Mesendoderm (in vitro differentiated cells): ENCODE measurements at regions not wholly inside any gene's neighbourhood (a gene's known extent, or its start where the extent isn't known, plus 50 kb on each side); places are given as distances from the start of the nearest gene placed in this dataset.

ENCODE experiments used
- DNase-seq: peaks from one replicate; pipeline ENCODE4 v3.0.0; 2013
- H2AK5ac ChIP-seq: 2 replicates; pipeline ENCODE4 v1.6.1; 2013; ENCODE audit warnings: low read length, inconsistent platforms
- H2BK120ac ChIP-seq: 2 replicates; pipeline ENCODE4 v1.6.1; 2013; ENCODE audit warnings: low read depth, mild to moderate bottlenecking, low read length, moderate library complexity, mixed read lengths
- H2BK15ac ChIP-seq: replicated peaks from 2 replicates; pipeline ENCODE4 v1.6.1; 2013; ENCODE audit warnings: low read depth, mild to moderate bottlenecking, moderate library complexity
- H2BK5ac ChIP-seq: 2 replicates; pipeline ENCODE4 v1.6.1; 2013; ENCODE audit warnings: low read length, inconsistent platforms
- H3K18ac ChIP-seq: 2 replicates; pipeline ENCODE4 v1.6.1; 2013; ENCODE audit warnings: mild to moderate bottlenecking, low read length, mixed read lengths
- H3K23ac ChIP-seq: one replicate; pipeline ENCODE4 v1.6.1; 2013; ENCODE audit warnings: low read length
- H3K27ac ChIP-seq: 2 replicates; pipeline ENCODE4 v1.5.1; 2013; ENCODE audit warnings: low read depth, mild to moderate bottlenecking, inconsistent platforms, low read length, moderate library complexity
- H3K27me3 ChIP-seq: 2 replicates; pipeline ENCODE4 v1.6.1; 2013; ENCODE audit warnings: low read length, control low read depth, mild to moderate bottlenecking, inconsistent platforms; ENCODE audit not compliant: insufficient read depth, poor library complexity
- H3K36me3 ChIP-seq: 2 replicates; pipeline ENCODE4 v1.6.1; 2013; ENCODE audit warnings: low read length, inconsistent platforms; ENCODE audit not compliant: control insufficient read depth, insufficient read depth
- H3K4ac ChIP-seq: one replicate; pipeline ENCODE4 v1.6.1; 2013; ENCODE audit warnings: low read depth, mild to moderate bottlenecking, low read length, moderate library complexity
- H3K4me1 ChIP-seq: 2 replicates; pipeline ENCODE4 v1.6.1; 2013; ENCODE audit warnings: low read depth, low read length, inconsistent platforms; ENCODE audit not compliant: control insufficient read depth
- H3K4me2 ChIP-seq: 2 replicates; pipeline ENCODE4 v1.6.1; 2013; ENCODE audit warnings: low read length
- H3K4me3 ChIP-seq: 2 replicates; pipeline ENCODE4 v1.5.1; 2013; ENCODE audit warnings: mild to moderate bottlenecking, low read length
- H3K56ac ChIP-seq: one replicate; pipeline ENCODE4 v1.6.1; 2013; ENCODE audit warnings: low read length
- H3K79me1 ChIP-seq: 2 replicates; pipeline ENCODE4 v1.6.1; 2013; ENCODE audit warnings: low read length, inconsistent platforms
- H3K79me2 ChIP-seq: 2 replicates; pipeline ENCODE4 v1.6.1; 2013; ENCODE audit warnings: mild to moderate bottlenecking, low read length; ENCODE audit not compliant: control insufficient read depth, insufficient read depth
- H3K9ac ChIP-seq: 2 replicates; pipeline ENCODE4 v1.6.1; 2013; ENCODE audit warnings: low read length, inconsistent platforms
- H4K5ac ChIP-seq: one replicate; pipeline ENCODE4 v1.6.1; 2013; ENCODE audit warnings: low read length
- H4K8ac ChIP-seq: one replicate; pipeline ENCODE4 v1.6.1; 2013; ENCODE audit warnings: low read depth, mild to moderate bottlenecking, control low read depth, low read length, moderate library complexity
- WGBS: extraction: QIAGEN DNeasy Blood & Tissue Kit; methylation state at CpG from one replicate; pipeline ENCODE4 v1.1.7; 2013; ENCODE audit warnings: low lambda C conversion rate, missing lambda C conversion rate; ENCODE audit not compliant: insufficient coverage; ENCODE audit errors: extremely low coverage; 5-methylcytosine and 5-hydroxymethylcytosine counted together

DNA sequence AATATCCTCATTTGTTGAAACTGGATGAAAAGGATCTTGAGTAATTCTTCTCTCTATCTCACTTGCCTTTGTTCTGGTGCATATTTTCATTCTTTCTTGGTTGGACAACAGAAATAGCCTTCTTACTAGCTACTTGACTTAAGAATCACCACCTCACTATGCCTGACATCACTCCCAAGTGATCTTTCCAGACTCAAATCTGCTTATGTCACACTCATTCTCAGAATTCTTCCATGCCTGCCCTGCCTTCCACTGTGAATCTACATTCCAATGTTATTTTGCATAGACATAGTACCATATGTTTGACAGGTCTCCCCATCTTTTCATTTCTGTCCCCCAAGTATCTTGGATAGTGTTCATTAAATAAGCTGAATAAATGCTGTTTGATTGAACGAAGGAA lies 78.5 kb upstream of the DPYD start:
- Histone ChIP-seq H2BK5ac (no peak overlapping the region), H3K79me1 (no peaks in the 10 kb centered on the region), H2BK15ac (no peak overlapping the region), H2BK120ac (no peak overlapping the region), H4K5ac (no peak overlapping the region), H3K27me3 (no peaks in the 10 kb centered on the region), H3K4ac (no peak overlapping the region), H3K79me2 (no peaks in the 10 kb centered on the region), H2AK5ac (no peak overlapping the region), H3K18ac (no peak overlapping the region), H3K4me1 (no peaks in the 10 kb centered on the region), H3K27ac (no peak overlapping the region), H3K4me3 (no peak overlapping the region), H3K36me3 (no peaks in the 10 kb centered on the region), H3K56ac (no peak overlapping the region), H3K23ac (no peak overlapping the region), H4K8ac (no peak overlapping the region), H3K9ac (no peak overlapping the region), H3K4me2 (no peak overlapping the region)
- peak; percentile 49 for DNase-seq
- no CpG with 5 or more reads among the region's 1 CpG for WGBS

GRCh38 chr1:97996880-97997279 lies 76.0 kb upstream of the DPYD start:
- no peaks in the 10 kb centered on the region for H3K36me3 ChIP-seq
- H3K4me1 ChIP-seq, result no peaks in the 10 kb centered on the region
- H3K4me2 ChIP-seq, result no peak overlapping the region
- H3K4ac ChIP-seq, result no peak overlapping the region
- no peak overlapping the region for H3K4me3 ChIP-seq
- no peak overlapping the region for H4K5ac ChIP-seq
- H3K27me3 ChIP-seq, result no peaks in the 10 kb centered on the region
- no peak overlapping the region for H4K8ac ChIP-seq
- no peak overlapping the region for H2AK5ac ChIP-seq
- H3K23ac ChIP-seq, result no peak overlapping the region
- no peak overlapping the region for H2BK120ac ChIP-seq
- H3K9ac ChIP-seq, result no peak overlapping the region
- no peak overlapping the region for H3K56ac ChIP-seq
- no peak overlapping the region for H3K18ac ChIP-seq
- H3K79me1 ChIP-seq, result no peaks in the 10 kb centered on the region
- no peak overlapping the region for H2BK5ac ChIP-seq
- H3K79me2 ChIP-seq, result no peaks in the 10 kb centered on the region
- peak; percentile 19 for DNase-seq
- H2BK15ac ChIP-seq, result no peak overlapping the region
- H3K27ac ChIP-seq, result no peak overlapping the region

- Histone ChIP-seq H2BK5ac (no peak overlapping the region), H4K8ac (no peak overlapping the region), H2BK120ac (no peak overlapping the region), H4K5ac (no peak overlapping the region), H3K23ac (no peak overlapping the region), H2BK15ac (no peak overlapping the region), H2AK5ac (no peak overlapping the region), H3K27me3 (no peaks in the 10 kb centered on the region), H3K4me2 (no peak overlapping the region), H3K79me1 (no peaks in the 10 kb centered on the region), H3K56ac (no peak overlapping the region), H3K4ac (no peak overlapping the region), H3K36me3 (no peaks in the 10 kb centered on the region), H3K79me2 (no peaks in the 10 kb centered on the region), H3K9ac (no peak overlapping the region), H3K18ac (no peak overlapping the region), H3K4me1 (no peaks in the 10 kb centered on the region), H3K27ac (no peak overlapping the region), H3K4me3 (no peak overlapping the region)
- no CpG with 5 or more reads among the region's 4 CpGs for WGBS
- DNase-seq, result no peak
Measured at GRCh38 chr1:97989094-97989680, 68.4 kb upstream of the DPYD start.

DNA sequence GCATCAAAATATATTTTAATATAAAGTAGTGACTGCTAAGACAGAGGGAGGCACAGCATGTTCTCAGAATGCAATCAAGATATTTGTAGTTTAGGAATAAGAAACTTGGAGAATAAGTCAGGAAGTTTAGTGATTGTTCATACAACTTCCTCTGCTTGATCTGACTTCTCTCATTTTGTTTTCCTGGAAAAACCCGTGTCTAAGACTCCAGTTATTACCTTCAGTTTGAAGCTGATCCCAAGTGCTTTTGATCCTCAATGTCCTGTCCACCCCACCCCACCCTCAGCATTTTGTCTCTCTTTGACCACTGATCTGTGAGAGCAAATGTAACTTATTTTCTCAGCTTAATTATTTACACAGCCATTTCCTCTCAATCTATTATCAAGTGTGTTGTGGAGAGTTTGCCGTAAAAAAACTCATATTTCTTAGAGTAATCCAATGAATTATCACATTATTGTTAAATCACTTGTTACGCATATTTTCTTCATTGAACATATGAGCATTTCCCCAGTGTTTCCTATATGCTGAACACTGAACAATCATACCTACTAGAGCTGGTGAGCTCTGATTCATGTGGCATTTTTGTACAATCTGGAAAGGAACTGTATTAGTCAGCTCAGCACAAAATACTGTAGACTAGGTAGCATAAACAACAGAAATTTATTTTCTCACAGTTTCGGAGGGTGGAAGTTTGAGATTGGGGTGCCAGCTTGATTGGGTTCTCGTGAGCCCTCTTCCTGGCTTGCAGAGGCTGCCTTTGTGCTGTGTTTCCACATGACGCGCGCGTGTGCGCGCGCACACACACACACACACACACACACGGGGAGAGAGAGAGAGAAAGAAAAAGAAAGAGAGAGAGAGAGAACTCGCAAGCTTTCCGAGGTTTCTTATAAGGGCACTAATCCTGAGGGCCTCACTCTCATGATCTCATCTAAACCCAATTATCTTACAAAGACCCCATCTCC lies 65.5 kb upstream of the DPYD start:
- no peak overlapping the region for H3K4ac ChIP-seq
- no peaks in the 10 kb centered on the region for H3K79me1 ChIP-seq
- no peak for DNase-seq
- H3K56ac ChIP-seq, result no peak overlapping the region
- H2BK120ac ChIP-seq, result no peak overlapping the region
- WGBS, result no CpG with 5 or more reads among the region's 15 CpGs
- H3K4me1 ChIP-seq, result no peaks in the 10 kb centered on the region
- no peak overlapping the region for H4K5ac ChIP-seq
- H3K36me3 ChIP-seq, result no peaks in the 10 kb centered on the region
- no peak overlapping the region for H3K27ac ChIP-seq
- H2BK5ac ChIP-seq, result no peak overlapping the region
- no peak overlapping the region for H2AK5ac ChIP-seq
- H4K8ac ChIP-seq, result no peak overlapping the region
- no peaks in the 10 kb centered on the region for H3K27me3 ChIP-seq
- no peak overlapping the region for H3K18ac ChIP-seq
- H3K4me3 ChIP-seq, result no peak overlapping the region
- no peak overlapping the region for H2BK15ac ChIP-seq
- no peak overlapping the region for H3K4me2 ChIP-seq
- H3K79me2 ChIP-seq, result no peaks in the 10 kb centered on the region
- no peak overlapping the region for H3K23ac ChIP-seq
- H3K9ac ChIP-seq, result no peak overlapping the region

- H3K27me3 ChIP-seq, result no peaks in the 10 kb centered on the region
- no peaks in the 10 kb centered on the region for H3K4me1 ChIP-seq
- no peaks in the 10 kb centered on the region for H3K79me2 ChIP-seq
- no peak overlapping the region for H4K8ac ChIP-seq
- no peak overlapping the region for H2BK120ac ChIP-seq
- no peaks in the 10 kb centered on the region for H3K36me3 ChIP-seq
- no peak overlapping the region for H2BK15ac ChIP-seq
- no peak overlapping the region for H3K4me2 ChIP-seq
- no peak overlapping the region for H3K9ac ChIP-seq
- no peak overlapping the region for H2AK5ac ChIP-seq
- H4K5ac ChIP-seq, result no peak overlapping the region
- H3K23ac ChIP-seq, result no peak overlapping the region
- no peak overlapping the region for H3K18ac ChIP-seq
- no peaks in the 10 kb centered on the region for H3K79me1 ChIP-seq
- no peak overlapping the region for H3K56ac ChIP-seq
- WGBS, result no CpG with 5 or more reads among the region's 2 CpGs
- no peak overlapping the region for H2BK5ac ChIP-seq
- DNase-seq, result no peak
- H3K4me3 ChIP-seq, result no peak overlapping the region
- H3K4ac ChIP-seq, result no peak overlapping the region
- no peak overlapping the region for H3K27ac ChIP-seq
Measured at GRCh38 chr1:97983126-97983525, 62.3 kb upstream of the DPYD start.
